ENCODE measurements at regions not wholly inside any gene's neighbourhood (a gene's known extent, or its start where the extent isn't known, plus 50 kb on each side); places are given as distances from the start of the nearest gene placed in this dataset.

GRCh38 chr9:89922099-89922498, 317.3 kb downstream of the GADD45G start:
- Histone ChIP-seq H3K9ac (ENCODE audit: insufficient read depth, low read length, poor library complexity, severe bottlenecking) (no peak overlapping the region), H2AFZ (ENCODE audit: insufficient read depth, low read depth, low read length, poor library complexity, severe bottlenecking) (no peak overlapping the region), H3K36me3 (replicated peaks in 1 of 2; ENCODE audit: control insufficient read depth in 1 of 2, insufficient read depth in 2 of 2, low read length in 2 of 2) (no peaks in the 10 kb centered on the region), H3K79me2 (ENCODE audit: insufficient read depth, low read length) (no peaks in the 10 kb centered on the region), H3K4me1 (ENCODE audit: control insufficient read depth in 1 of 2, insufficient read depth in 2 of 2, low read length in 2 of 2) (no peaks in the 10 kb centered on the region), H3K27me3 (ENCODE audit: control insufficient read depth in 2 of 2, insufficient read depth in 2 of 2, low read length in 2 of 2) (no peaks in the 10 kb centered on the region), H3K9me3 (replicated peaks in 1 of 2; ENCODE audit: control insufficient read depth in 1 of 2, insufficient read depth in 1 of 2, low read length in 2 of 2) (no peaks in the 10 kb centered on the region), H3K27ac (ENCODE audit: low read depth in 1 of 2, low read length in 2 of 2) (no peak overlapping the region), H3K4me2 (replicated peaks; ENCODE audit: extremely low read depth, low read length, poor library complexity, severe bottlenecking) (no peak overlapping the region), H4K20me1 (ENCODE audit: insufficient read depth, low read length) (no peaks in the 10 kb centered on the region), H3K4me3 (replicated peaks in 1 of 3; ENCODE audit: low read depth in 2 of 3, low read length in 3 of 3) (no peak overlapping the region)
- Mint-ChIP-seq H3K36me3 (no peaks in the 10 kb centered on the region), H3K27me3 (ENCODE audit: low read depth in 3 of 3) (peaks cover 5 to 8% (median 6%) of the 10 kb centered on the region in 3 donors), H3K4me3 (no peak overlapping the region), H3K4me1 (peaks cover 11% of the 10 kb centered on the region), H3K27ac (no peak overlapping the region), H3K9me3 (no peaks in the 10 kb centered on the region)
- 95% methylated on average over 4 of the region's 7 CpGs for WGBS (ENCODE audit: insufficient coverage)
- no peak for DNase-seq
- no peak for TF ChIP-seq CTCF (IDR thresholded peaks at IDR 0.05)
- intact Hi-C loops (cut with micrococcal nuclease), result loop anchor here in 1 of 2 donors (5.0 kb wide), 1 partner anchor 320 kb away; no protein-coding TSS in a partner anchor

GRCh38 chr9:89923174-89923573, 318.4 kb downstream of the GADD45G start:
- TF ChIP-seq CTCF (IDR thresholded peaks at IDR 0.05), result no peak
- H3K27me3 Mint-ChIP-seq (ENCODE audit: low read depth in 3 of 3), result peaks cover 5 to 8% (median 6%) of the 10 kb centered on the region in 3 donors
- H3K36me3 Mint-ChIP-seq, result no peaks in the 10 kb centered on the region

More at GRCh38 chr9:89923174-89923573, 318.4 kb downstream of the GADD45G start:
- H3K4me2 ChIP-seq (replicated peaks; ENCODE audit: extremely low read depth, low read length, poor library complexity, severe bottlenecking), result no peak overlapping the region
- no peak overlapping the region for H3K27ac ChIP-seq (ENCODE audit: low read depth in 1 of 2, low read length in 2 of 2)
- 92% methylated on average over 6 of the region's 7 CpGs for WGBS (ENCODE audit: insufficient coverage)
- Mint-ChIP-seq H3K27ac (no peak overlapping the region), H3K4me1 (peaks cover 11% of the 10 kb centered on the region), H3K4me3 (no peak overlapping the region), H3K9me3 (no peaks in the 10 kb centered on the region)
- H3K9me3 ChIP-seq (replicated peaks in 1 of 2; ENCODE audit: control insufficient read depth in 1 of 2, insufficient read depth in 1 of 2, low read length in 2 of 2), result no peaks in the 10 kb centered on the region
- no peak overlapping the region for H3K9ac ChIP-seq (ENCODE audit: insufficient read depth, low read length, poor library complexity, severe bottlenecking)
- no peaks in the 10 kb centered on the region for H4K20me1 ChIP-seq (ENCODE audit: insufficient read depth, low read length)
- no peaks in the 10 kb centered on the region for H3K27me3 ChIP-seq (ENCODE audit: control insufficient read depth in 2 of 2, insufficient read depth in 2 of 2, low read length in 2 of 2)
- H3K36me3 ChIP-seq (replicated peaks in 1 of 2; ENCODE audit: control insufficient read depth in 1 of 2, insufficient read depth in 2 of 2, low read length in 2 of 2), result no peaks in the 10 kb centered on the region
- H2AFZ ChIP-seq (ENCODE audit: insufficient read depth, low read depth, low read length, poor library complexity, severe bottlenecking), result no peak overlapping the region
- H3K79me2 ChIP-seq (ENCODE audit: insufficient read depth, low read length), result no peaks in the 10 kb centered on the region
- no peak overlapping the region for H3K4me3 ChIP-seq (replicated peaks in 1 of 3; ENCODE audit: low read depth in 2 of 3, low read length in 3 of 3)
- DNase-seq, result no peak
- intact Hi-C loops (cut with micrococcal nuclease), result loop anchor here in 1 of 2 donors (5.0 kb wide), 1 partner anchor 321 kb away; no protein-coding TSS in a partner anchor
- H3K4me1 ChIP-seq (ENCODE audit: control insufficient read depth in 1 of 2, insufficient read depth in 2 of 2, low read length in 2 of 2), result no peaks in the 10 kb centered on the region
